GM12878 (cell line): ENCODE measurements at regions not wholly inside any gene's neighbourhood (a gene's known extent, or its start where the extent isn't known, plus 50 kb on each side); places are given as distances from the start of the nearest gene placed in this dataset.

Experiments
- EZH2 ChIP-seq: IDR thresholded peaks from 2 replicates; pipeline ENCODE4 v1.6.1; 2012; ENCODE audit warnings: low read depth, mild to moderate bottlenecking, control low read depth, inconsistent platforms, low read length, borderline replicate concordance; ENCODE audit not compliant: control insufficient read depth
- POLR2AphosphoS5 ChIP-seq: IDR thresholded peaks from 2 replicates; pipeline ENCODE4 v1.6.1; 2011; ENCODE audit warnings: mild to moderate bottlenecking, low read length, inconsistent platforms
- TBL1XR1 ChIP-seq: IDR thresholded peaks from 2 replicates; pipeline ENCODE4 v1.6.1; 2012; ENCODE audit warnings: low read depth, low read length, improper control_type of control experiment

- TF ChIP-seq EZH2 (no peak), TBL1XR1 (no peak), POLR2AphosphoS5 (no peak)
These were observed 123.4 kb upstream of the IFNE start for GRCh38 chr9:21605489-21605931.
